ENCODE measurements at regions not wholly inside any gene's neighbourhood (a gene's known extent, or its start where the extent isn't known, plus 50 kb on each side); places are given as distances from the start of the nearest gene placed in this dataset.
"Not testable (repeated sequence)": the region's sequence is repeated elsewhere in the genome, so short reads cannot be mapped to it uniquely, and the experiment has no call there.

DNA sequence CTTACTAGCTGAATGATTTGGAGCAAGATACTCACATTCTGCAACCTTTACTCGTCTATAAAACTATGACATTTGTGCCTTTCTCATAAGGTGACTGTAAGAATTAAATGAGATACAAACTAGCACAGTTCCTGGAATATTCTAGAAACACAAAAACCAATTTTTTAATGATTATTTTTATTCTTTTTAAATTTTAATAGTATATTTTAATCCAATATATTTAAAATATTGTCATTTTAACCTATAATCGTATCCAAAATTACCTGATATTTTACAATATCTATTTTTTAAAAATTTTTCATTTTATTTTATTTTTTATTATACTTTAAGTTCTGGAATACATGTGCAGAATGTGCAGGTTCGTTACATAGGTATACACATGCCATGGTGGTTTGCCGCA, 238.1 kb downstream of the OLFM4 start:
- FAIRE-seq = no peak

DNA sequence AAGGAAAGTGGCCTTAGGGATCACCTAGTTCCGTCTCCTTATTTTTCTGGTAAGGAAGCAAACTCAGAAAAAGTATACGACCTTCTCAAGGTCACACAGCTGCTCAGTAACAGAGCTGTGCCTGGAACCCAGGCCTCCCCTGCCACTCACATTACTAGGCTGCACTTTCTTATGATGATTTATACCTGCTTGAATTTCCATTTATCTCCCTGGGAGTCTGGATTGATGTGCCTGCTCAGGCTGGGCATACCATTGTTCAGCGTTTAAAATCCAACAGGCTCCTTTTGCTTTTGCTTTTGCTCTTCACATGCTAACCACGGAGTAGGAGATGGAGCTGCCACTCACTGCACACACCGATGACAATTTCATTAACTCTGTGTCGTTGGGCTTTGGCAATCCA, 241.0 kb downstream of the OLFM4 start:
- DNase-seq (ENCODE audit: low spot score) (no peak), FAIRE-seq (no peak)

More for the DNA sequence above, 238.1 kb downstream of the OLFM4 start:
- DNase-seq (ENCODE audit: low spot score) = no peak

DNA sequence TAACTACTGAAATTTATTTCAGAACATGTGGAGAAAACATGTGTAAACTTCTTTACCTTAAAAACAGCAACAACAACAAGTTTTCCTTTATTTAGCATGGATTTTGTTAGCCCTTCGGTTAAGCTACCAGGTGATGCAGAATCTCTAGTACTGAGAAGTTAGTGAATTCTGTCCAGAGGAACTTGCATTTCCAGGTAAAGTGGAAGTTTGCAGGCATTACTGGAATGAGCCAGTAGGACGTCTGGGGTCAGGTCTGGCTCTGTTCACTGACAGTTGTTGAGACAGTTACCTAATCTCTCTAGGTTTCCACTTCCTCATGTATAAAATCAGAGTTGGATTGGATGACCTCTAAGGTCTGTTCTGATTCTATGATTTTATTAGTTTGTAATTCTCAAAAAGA, 244.3 kb downstream of the OLFM4 start:
- no peak for FAIRE-seq

DNA sequence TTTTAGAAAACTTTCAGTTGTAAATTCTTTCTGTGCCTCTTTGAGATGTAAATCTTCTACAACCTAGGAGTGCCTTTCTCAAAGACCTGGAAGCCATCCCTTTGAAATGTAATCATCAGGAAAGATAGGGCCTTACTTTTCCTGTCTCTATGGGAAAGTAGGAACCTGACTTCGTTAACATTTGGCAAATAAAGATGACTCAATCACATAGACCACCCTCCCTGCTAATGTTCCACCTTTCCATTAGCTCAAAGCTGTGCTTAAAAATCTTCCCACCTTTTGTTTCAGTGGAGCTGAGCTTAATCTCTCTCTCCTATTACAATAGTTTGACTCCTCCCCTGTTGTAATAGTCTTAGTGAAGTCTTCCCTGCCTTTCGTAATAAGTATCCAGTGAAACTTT, 247.7 kb downstream of the OLFM4 start:
- DNase-seq (ENCODE audit: low spot score) = no peak
- no peak for FAIRE-seq

More for the DNA sequence above, 244.3 kb downstream of the OLFM4 start:
- DNase-seq (ENCODE audit: low spot score) = no peak

DNA sequence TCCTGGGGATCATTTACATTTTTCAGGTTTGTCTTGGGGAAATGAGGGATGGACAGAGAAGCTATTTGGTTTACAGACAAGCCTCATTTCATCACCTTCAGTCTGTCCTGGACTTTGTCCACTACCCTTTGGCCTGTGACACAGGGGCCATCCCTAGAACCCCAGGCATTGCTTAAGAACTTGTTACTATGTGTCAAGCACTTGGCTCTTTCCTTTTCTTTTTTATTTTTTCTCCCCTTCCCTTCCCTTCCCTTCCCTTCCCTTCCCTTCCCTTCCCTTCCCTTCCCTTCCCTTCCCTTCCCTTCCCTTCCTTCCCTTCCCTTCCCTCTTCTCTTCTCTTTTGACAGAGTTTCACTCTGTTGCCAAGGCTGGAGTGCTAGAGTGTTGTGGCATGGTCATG, 253.1 kb downstream of the OLFM4 start:
- no peak for DNase-seq (ENCODE audit: low spot score)
- FAIRE-seq = no peak

DNA sequence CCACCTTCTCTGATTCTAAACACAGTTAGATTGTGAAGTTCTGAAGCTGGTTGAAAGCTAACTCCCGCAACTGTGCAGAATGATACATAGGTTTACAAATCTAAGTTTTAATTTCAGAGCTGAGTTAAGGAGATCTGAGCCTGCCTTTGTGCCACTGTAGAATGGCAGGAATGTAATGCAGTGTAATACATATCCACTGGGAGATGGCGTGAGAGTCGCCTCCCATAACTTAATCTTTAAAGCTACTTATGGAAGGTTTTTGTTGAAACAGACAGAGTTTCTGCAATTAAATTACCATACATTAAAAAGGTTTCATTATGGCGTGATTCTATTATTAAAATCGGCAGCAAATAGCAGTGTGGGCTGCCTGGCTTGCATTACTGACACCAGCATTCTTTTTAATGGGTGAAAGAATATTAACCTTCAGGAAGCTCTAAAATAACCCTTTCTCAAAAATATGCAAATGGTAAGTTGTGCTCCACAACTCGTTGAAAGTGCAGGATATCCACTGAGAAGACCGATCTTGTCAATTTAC, 257.4 kb downstream of the OLFM4 start:
- FAIRE-seq (no peak), DNase-seq (ENCODE audit: low spot score) (no peak)

DNA sequence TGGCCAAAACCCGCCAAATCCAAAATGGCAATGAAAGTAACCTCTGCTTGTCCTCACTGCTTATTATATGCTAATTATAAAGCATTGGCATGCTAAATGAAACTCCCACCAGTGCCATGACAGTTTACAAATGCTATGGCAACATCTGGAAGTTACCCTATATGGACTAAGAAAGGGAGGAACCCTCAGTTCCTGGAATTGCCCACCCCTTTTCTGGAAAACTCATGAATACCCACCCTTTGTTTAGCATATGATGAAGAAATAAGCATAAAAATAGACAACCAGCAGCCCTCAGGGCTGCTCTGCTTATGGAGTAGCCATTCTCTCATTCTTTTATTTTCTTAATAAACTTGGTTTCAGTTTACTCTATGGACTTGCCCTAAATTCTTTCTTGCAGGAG, 269.8 kb downstream of the OLFM4 start:
- DNase-seq (ENCODE audit: low spot score) (no peak), FAIRE-seq (no peak)

DNA sequence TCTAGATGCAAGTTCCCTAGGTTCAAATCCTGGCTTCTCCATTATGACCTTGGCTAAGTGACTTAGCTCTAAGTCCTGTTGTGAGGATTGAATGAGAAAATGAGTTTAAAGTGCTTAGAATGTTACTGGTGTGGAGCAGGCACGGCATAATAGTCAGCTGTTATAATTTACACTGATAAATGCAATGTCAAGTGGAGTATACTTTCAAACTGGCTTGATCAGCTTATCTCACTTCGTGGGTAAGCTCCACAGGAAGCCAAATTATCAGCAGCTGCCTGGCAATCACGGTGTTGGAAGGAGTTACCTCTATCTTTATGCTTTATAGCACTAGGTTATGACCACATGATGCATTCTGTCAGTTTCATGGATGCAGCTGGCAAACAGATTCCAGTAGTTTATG, 272.8 kb downstream of the OLFM4 start:
- FAIRE-seq (no peak), DNase-seq (ENCODE audit: low spot score) (no peak)

DNA sequence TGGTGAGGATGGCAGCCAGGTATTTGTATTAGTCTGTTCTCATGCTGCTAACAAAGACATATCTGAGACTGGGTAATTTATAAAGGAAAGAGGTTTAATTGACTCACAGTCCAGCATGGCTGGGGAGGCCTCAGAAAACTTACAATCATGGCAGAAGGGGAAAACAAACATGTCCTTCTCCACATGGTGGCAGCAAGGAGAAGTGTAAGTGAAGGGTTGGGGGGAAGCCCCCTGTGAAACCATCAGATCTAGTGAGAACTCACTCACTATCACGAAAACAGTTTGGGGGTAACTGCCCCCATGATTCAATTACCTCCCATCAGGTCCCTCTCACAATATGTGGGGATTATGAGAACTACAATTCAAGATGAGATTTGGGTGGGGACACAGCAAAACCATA, 276.8 kb downstream of the OLFM4 start:
- not testable (repeated sequence) for DNase-seq (ENCODE audit: low spot score); FAIRE-seq

DNA sequence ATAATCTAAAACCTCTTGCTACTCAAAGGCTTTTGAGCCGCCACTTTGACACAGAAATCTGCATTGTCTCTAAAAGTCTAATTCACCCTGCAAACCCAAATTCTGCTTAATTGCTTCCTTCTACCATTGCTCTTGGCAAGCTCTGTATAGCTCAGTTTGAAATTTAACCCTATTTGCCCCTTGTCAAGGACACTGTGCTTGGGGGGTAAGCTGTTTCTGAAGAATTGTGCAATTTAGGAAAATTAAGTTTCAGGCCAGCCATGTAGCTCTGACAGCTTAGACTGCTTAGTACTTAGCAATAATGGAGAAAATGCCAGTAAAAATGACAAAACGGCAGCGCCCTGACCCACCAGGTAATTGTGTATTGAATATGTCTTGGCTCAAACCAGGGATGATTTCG, 282.2 kb downstream of the OLFM4 start:
- DNase-seq (ENCODE audit: low spot score) (no peak), FAIRE-seq (no peak)

DNA sequence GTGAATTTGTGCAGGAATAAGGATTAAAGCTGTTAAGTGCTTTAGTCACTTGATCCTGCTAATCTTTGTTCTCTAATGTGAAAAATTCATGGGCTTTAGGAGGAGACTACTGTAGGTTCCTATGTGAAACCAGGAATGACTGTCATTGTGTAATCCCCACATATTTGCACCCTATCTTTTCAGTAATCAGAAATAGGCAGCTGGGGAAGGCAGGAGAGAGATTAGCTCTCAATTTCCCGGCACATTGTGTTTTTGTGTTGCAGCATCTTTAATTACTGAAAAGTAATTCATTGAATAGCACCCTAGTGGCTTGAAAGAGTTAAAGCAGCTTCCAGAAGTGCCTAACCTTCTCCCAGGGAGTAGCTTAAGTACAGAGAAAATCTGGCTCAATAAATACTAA, 282.9 kb downstream of the OLFM4 start:
- DNase-seq (ENCODE audit: low spot score) = no peak
- no peak for FAIRE-seq

DNA sequence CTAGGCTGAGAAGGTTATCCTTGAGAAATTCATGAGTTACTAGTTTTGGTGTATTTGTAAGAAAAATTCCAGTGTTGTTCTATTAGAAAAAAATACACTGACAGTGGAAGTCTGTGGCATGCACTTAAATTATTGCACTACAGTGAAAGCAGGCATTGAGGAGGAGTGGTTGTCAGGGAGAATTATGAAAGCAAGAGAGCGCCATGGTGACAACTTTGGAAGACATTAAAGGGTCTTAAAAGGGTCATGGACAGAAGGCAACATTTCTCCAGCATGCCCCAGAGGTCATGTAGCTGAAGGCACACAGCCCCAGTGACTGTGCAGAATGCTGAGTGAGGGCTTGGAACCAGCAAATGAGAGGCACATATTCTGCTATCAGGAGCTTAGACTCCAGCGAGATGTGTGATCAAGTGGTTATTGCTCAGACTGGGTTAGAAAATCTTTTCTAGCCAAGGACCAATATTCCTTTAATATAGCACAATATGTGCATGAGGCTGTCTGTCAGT, 292.7 kb downstream of the OLFM4 start:
- no peak for FAIRE-seq
- no peak for DNase-seq (ENCODE audit: low spot score)

DNA sequence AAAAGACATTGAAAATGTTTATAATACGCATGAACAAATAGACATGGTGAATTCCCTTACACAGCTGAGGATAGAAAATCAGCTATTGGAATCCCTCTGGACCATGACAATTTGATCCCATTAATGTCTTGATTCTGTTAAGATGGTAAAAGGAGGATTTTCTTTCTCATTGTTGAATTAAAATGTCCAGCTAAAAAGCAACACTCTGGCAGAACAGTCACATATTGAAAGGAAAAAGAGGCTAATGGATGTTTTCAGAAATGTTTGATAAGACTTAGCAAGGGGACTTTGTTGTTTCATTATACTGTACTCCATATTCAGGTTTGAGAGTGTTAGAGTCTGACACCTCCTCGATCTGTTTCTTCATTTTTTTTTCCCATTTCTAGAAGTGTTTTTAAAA, 296.0 kb downstream of the OLFM4 start:
- DNase-seq (ENCODE audit: low spot score) = no peak
- no peak for FAIRE-seq

DNA sequence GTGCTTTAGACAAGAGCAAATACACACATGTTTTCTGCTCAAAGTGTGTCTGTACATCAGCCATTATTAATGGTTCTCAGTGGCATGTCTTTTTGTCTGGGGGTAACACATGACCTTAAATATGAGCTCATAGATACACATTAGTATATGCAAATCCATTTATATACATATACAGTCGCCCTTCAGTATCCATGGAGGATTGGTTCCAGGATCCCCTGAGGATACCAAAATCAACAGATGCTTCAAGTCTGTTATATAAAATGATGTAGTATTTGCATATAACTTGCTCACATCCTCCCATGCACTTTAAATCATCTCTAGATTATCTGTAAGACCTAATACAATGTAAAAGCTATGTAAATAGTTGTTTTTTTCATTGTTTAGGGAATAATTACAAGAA, 298.1 kb downstream of the OLFM4 start:
- FAIRE-seq (no peak), DNase-seq (ENCODE audit: low spot score) (no peak)

DNA sequence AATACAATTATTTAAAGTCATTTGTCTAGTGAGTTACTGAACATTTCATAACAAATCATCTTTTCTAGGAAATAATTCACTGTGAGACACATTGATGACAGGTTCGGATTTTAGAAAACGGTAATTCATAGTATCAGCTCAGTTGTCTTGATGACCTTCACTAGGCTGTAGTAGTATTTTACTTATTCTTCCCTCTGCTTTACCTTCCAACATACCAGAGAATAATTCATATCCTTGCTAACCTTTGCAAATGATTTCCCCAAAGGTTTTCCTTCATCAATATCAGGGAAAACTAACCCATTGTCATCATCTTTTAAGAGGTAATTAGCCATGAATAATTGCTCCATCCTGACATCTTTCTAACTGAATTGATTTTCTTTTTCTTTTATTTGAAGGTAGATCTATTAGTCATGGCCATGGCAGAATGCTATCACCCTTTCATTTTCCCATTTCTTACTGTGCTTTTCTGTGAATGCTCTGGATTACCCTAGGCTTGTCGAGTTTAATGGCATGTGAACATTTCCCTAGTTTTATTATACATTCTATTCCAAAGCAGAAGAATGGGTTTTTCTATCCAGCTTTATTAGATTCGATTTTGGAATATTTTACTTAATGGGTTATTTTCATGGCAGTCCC, 299.2 kb downstream of the OLFM4 start:
- FAIRE-seq (no peak), DNase-seq (ENCODE audit: low spot score) (no peak)

DNA sequence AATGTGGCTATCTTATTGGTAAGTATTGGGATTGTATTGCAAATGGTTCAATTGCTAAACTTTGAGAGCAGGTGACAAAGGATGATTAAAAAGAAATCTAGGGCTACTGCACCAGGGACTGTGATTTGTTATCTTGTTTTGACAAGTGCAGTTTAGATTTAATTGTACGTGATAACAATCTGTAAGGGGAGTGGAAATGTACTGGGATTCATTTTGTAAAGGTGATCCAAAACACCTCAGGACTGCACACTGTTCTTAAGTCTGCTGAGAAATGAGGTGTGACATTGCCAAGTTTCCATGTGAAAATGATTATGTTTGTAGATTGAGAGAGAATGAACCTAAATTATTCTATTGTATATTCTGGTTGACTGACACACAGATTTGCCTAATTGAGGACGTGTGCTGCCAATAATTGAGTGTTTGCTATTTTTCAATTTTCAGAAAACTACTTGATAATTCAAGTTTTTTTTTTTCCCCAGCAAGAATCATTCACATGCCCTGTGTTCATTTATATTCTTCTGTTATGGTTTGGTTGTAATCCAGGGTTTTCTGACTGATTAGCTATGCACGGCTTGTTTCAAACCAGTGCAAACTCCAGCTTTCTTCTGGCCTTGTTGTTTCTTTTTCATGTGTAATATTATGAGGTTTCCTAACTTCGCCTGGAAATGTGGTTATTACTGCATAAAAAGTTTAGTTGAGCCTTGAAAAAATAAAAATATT, 308.0 kb downstream of the OLFM4 start:
- FAIRE-seq = no peak

DNA sequence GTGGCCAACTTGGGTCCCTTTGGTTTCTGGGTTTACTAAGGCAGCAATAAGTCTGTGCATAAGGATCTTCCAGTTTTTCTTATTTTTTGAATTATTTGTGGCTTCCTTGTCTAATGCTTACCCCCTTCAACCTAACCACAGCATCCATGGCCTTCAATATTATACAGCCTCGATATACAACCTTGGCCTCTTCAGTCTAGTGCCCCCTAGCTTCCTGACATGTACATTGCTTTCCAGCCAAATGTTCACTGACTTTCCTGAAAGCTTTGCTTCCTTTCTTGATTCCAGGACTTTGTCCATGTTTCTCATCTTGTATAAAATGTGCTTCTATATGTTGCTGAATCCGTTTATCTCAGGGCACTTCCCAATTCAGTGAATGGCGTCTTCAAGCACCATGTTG, 310.1 kb downstream of the OLFM4 start:
- DNase-seq (ENCODE audit: low spot score) (no peak), FAIRE-seq (no peak)

More for the DNA sequence above, 308.0 kb downstream of the OLFM4 start:
- no peak for DNase-seq (ENCODE audit: low spot score)

DNA sequence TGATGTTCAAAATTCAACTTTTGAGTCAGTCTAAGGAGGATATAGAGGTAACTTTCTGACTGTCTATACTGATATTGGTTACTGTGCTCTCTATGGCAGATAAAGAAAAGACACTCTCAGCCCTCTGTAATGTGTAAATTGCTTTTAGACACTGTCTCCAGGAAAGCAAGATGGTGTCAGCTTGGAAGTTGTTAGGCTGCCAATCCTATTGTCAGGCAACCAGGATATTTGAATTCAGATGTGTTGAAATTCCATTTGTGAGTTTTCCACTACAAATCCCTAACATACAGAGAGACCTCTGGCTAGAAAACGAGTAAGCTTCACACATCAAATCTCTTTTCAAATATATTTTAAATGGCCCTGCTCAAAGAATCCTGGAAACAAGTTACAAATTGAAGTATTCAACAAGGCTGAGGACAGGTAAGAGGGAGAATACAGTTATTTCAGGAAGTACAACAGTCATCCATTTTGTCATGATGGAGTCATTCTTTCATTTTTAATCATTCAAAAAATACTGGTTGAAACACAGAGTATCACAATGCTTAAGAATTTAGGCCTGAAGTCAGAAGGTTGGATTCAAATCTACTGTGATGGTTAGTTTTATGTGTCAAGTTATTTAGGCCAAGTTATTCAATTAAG, 312.0 kb downstream of the OLFM4 start:
- DNase-seq (ENCODE audit: low spot score) (no peak), FAIRE-seq (no peak)

DNA sequence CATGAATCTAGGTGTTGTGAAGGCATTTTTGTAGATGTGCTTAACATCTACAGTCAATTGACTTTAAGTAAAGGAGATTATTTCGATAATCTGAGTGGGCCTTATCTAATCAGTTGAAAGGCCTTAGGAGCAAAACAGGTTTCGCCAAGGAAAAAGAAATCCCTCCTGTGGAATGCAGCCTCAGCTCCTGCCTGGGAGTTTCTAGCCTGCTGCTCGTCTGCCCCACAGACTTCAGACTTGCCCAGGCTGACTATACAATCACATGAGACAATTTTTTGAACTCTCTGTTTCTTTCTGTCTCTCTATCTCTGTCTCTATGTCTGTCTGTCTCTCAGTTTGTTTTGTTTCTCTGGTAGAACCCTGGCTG, 312.5 kb downstream of the OLFM4 start:
- FAIRE-seq (no peak), DNase-seq (ENCODE audit: low spot score) (no peak)

DNA sequence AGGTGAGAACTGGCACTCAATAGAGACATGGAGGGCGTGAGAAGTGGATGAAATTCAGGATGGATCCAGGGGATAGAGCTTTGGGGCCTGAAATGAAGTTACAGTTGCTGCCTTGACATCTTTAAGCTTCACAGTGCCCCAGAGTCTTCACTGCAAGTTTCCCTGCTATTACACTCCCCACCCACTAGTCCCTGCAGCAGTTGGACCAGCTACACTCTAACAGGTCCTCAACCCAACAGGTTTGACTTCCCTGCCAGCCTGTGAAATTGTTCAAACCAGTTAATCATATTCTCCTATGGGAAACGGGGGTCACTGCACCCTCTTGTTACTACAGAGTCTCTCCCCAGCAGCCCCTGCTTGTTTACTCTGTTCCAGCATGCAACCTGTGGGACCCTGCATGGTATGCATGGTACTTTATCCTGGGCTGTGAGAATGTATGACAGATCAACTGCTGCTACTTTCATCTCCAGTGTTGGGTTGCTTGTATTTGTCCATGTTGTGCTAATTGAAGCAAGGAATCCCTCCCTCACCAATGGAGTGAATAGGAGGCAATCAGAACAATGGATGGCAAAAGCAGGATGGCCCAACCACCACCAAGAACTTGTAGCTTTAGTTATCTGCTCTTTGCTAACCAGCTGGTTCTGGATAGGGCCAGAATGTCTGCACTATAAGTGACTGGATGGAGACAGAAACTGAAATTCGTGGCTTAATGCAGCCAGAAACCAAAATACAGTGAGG, 314.2 kb downstream of the OLFM4 start:
- no peak for FAIRE-seq
- no peak for DNase-seq (ENCODE audit: low spot score)

DNA sequence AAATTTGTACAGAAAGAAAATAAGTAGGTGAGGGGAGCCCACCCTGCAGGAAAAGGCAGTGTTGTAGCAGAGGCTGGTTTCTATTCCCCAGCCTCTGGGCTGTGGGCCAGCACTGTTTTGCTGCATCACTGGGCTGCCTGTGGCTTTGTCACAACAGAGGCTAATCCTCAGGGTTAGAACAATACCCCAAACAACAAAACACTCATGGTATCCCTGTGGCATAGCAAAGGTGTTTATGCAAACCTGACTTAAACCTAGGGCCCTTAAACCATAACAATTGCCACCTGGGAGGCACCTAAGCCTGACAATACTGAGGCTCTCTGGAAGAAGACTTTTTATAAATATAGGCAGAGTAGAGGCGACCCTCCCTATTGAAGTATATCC, 314.7 kb downstream of the OLFM4 start:
- FAIRE-seq (no peak), DNase-seq (ENCODE audit: low spot score) (no peak)

DNA sequence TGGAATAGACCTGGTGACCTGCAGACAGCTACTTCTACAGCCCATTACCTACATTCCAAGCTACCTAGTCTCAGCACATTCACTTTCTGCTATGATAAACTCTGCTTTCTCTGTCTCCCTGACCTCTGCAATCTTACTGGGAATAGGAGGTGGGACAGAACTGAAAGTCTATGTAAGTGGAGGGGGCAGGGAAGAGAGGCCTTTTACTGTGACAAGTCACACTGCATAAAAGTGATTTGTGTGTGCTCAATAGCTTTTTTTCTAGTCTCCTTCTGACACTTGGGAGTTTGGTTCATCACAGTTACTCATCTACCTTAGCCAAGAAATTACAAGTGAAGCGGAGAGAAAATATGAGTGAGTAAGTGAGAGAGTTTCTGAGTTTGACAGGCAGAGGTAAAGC, 322.4 kb downstream of the OLFM4 start:
- DNase-seq (ENCODE audit: low spot score) (no peak), FAIRE-seq (no peak)
